ENCODE measurements at regions not wholly inside any gene's neighbourhood (a gene's known extent, or its start where the extent isn't known, plus 50 kb on each side); places are given as distances from the start of the nearest gene placed in this dataset.

DNA sequence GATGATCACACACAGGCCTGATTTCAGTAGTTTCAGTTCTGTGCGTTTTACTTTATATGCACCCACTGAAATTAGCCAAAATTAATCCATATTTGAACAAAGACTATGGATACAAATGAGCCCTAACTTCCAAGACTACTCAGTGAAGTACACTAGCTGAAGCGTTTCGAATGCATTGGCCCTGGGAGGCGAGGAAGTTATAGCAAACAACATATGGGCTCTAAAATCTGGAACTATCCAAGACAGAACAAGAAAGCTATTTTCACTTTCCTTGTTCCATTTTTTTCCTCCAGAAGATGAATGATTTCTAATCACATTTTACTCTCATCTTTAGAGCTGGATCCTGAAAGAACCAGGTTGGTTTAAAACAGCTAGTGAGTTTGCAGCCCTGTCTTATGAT lies 399.4 kb upstream of the HNRNPA3 start:
- no peak for DNase-seq (ENCODE audit: low read depth)

- no peak for DNase-seq (ENCODE audit: low read depth)
Measured at GRCh38 chr2:176813621-176814049, 399.0 kb upstream of the HNRNPA3 start.

DNA sequence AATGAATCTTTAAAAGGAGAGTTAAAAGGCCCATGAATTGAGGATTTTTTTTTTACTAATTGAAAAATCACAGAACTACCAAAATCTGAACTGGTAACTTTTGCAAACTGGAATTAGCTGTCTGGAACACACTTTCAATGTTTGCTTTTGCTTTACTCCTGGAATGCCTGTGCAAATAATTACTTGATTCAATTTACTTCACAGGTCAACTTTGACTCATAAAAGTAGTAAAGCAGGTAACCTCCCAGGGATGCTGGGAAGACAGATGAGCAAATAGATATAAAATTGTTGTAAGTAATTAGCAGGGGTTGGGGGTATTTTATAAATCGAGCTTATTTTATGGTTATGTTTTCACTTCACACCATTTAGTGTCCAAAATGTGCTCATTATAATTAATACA lies 398.3 kb upstream of the HNRNPA3 start:
- no peak for DNase-seq (ENCODE audit: low read depth)

DNA sequence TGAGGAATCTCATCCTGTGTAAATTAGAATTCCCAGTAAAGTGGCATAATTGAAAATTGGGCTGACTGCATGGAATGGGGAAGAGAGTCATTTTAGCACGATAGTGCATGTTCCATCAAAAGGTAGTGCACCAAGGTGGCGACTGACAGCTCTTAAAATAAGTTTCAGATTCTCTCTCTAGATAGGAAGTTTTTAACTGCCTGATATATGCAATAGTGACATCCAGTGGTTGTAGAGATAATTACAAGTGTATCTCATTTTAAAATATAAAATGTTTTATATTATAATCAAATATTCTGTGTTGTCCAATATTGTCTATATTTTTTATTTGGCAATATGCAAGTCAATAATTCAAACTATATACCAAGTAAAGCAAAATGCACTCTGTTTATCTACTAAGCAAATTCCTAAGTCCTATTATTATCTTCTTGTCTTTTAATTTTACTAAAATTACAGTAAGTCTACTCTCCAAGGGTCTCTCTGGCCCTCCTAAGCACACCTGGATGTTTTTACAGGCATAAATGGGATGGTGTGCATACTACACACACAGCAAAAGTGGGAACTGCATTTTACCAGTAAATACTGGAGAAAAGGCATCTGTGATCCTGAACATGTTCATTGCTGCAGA lies 397.7 kb upstream of the HNRNPA3 start:
- DNase-seq (ENCODE audit: low read depth): peak; percentile 18

DNA sequence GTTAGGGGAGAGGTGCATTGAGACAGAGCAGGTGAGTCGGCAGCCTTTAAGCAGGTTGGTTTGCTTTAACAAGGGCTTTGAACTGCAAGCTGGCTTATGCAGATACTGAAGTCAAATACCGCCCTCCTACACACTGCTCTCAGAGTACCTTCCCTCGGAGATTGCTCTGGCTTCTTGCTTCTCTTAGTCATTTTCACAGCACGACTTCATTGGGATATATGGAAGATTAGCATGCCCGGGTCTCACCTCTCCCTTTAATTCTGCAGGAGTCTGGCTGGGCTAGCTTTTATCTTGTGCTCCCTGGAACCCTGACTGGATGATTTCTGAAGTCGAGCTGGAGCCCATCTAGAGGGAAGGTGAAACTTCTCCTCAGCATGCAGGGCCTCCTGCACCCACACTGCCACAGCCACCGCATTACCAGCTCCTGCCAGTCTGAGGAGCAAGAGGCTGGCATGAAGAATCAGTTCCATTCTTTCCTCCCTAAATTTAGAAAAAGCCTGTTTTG lies 395.5 kb upstream of the HNRNPA3 start:
- no peak for DNase-seq (ENCODE audit: low read depth)

- DNase-seq (ENCODE audit: low read depth): no peak
Measured at GRCh38 chr2:176818076-176818475, 394.5 kb upstream of the HNRNPA3 start.

DNA sequence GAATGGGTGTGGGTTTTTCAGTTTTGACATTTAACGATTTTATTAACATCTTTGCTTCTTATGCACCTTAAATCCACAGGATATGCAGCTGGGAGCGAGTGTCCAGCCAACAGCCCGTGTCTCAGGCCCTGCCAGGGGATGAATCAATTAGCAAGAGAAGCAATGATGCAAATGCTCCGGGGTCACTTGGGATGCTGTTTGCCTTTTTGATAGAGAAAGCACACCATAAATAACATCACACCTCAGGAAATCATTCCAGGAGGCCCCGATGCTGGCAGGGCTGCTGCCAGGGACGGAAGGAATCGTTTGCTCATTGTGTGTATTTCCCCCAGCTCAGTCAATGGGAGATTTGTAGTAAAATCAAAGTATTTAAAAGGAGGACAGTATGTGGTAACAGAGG lies 394.0 kb upstream of the HNRNPA3 start:
- DNase-seq (ENCODE audit: low read depth): no peak

- no peak for DNase-seq (ENCODE audit: low read depth)
Measured at GRCh38 chr2:176819306-176819705, 393.3 kb upstream of the HNRNPA3 start.

DNA sequence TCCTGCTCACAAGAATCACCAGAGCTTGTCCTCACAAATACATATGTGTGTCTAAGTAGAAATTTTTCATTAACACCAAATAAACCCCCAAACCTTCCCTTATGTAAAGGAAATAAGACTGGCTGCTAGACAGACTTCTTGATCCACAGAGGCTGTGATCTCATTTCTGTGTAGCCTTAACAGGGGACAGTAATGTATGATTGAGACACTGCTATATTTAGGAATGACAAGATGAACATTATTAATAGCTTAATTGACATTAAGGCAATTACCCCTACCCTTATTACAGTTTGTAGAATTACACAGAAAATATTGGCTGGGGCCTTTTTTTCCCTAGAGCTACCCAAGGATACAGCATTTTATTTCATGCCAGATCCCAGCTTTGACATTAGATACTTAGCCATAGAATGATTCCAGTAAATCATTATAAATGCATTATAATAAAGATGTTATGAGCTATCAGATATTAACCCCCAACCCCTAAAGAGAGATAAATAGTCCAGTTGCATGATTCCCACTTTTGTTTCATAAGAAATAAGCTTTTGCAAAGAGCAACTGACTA lies 392.1 kb upstream of the HNRNPA3 start:
- DNase-seq (ENCODE audit: low read depth): no peak

- no peak for DNase-seq (ENCODE audit: low read depth)
Measured at GRCh38 chr2:176821350-176821749, 391.2 kb upstream of the HNRNPA3 start.

DNA sequence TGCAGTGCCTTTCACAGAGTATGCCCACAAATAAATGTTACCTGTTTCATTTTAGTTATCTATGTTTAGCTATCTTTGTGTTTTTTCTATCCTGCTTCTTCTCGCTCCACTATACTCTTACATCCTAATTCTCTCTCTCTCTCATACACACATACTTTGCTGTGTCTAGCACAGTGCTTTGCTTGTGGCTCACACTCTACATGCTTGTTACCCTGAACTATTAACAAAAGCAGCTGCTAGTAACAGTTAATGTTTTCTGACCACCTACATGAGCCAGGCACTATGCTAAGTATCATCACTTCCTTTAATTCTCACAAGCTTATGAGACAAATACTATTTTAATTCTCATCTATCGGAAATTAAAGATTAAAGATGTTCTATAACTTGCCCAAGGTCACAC lies 390.5 kb upstream of the HNRNPA3 start:
- no peak for DNase-seq (ENCODE audit: low read depth)

- DNase-seq (ENCODE audit: low read depth): no peak
Measured at GRCh38 chr2:176826356-176826755, 386.2 kb upstream of the HNRNPA3 start.

GRCh38 chr2:176826984-176827668 lies 385.5 kb upstream of the HNRNPA3 start:
- DNase-seq (ENCODE audit: low read depth): no peak

DNA sequence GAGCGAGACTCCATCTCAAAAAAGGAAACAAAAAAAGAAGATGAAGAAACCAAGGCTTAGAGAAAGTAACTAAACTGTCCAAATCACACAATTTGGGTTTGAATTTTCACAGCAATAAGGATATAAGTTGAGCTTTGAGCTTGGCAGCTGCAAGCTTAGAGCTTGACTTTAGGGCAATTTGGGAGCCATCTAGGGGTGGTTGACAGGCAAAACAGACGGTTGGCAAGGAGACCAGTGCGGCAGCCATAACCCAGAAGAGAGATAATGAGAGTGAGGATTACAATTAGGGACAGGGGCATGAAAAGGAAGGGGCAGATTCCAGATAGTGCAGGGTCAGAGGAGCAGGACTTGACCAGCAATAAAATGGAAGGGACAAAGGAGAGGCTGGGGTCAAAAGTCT lies 382.2 kb upstream of the HNRNPA3 start:
- no peak for DNase-seq (ENCODE audit: low read depth)

GRCh38 chr2:176832086-176832485 lies 380.5 kb upstream of the HNRNPA3 start:
- no peak for DNase-seq (ENCODE audit: low read depth)

DNA sequence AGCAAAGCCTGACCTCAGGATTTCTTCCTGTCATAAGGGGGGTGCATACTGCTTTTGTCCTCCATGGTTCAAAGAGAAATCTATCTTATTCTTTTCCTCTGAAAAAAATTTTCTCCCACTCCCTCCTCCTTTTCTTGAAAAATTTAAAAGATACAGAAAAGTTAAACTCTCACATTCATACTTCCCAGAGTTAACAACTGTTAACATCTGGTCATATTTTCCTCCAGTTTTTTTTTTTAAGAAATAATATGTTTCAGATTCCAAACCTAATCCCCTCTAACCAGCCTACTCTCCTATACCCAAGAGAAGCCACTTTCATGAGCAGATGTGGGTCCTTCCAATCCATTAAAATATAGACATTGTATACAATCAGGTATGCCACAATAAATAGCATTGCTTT lies 378.9 kb upstream of the HNRNPA3 start:
- DNase-seq (ENCODE audit: low read depth): no peak

GRCh38 chr2:176834226-176834625 lies 378.4 kb upstream of the HNRNPA3 start:
- DNase-seq (ENCODE audit: low read depth): no peak

GRCh38 chr2:176843208-176843607 lies 369.4 kb upstream of the HNRNPA3 start:
- no peak for DNase-seq (ENCODE audit: low read depth)

DNA sequence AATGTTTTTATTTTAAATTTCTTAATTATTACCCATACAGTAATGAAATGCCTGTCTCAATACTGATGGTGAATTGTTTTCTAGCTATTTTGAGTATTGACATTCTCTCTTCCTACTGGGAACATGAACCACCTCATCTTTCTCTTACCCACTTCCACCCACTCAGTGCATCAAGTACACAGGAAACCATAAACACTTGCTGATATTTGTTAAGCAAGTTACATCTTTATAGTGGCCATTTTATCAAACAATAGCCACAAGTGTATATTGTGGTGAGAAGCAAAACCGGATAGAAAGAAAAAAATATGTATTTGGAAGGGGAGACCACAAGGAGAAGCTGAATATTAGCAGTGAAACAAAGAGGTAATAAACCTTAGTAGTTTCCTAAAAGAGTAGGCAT lies 368.1 kb upstream of the HNRNPA3 start:
- DNase-seq (ENCODE audit: low read depth): no peak

DNA sequence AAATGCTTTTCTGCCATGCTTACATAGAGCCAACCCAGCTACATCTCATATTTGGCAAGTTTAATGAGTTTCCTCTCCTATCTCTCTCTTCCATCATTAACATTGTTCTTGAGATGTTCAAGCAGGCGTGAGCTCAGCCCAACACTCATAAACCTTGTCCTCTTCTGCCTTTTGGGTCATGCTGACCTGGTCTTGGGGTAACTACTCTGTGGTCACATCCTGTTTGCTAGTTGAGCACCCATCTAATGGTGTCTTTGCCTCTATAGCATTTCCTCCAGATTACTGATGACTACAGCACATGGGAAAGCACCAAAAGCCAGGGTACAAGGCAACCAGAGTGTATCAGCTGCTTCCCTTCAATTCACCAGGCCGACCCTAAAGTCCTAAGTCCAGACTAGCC lies 366.9 kb upstream of the HNRNPA3 start:
- no peak for DNase-seq (ENCODE audit: low read depth)

DNA sequence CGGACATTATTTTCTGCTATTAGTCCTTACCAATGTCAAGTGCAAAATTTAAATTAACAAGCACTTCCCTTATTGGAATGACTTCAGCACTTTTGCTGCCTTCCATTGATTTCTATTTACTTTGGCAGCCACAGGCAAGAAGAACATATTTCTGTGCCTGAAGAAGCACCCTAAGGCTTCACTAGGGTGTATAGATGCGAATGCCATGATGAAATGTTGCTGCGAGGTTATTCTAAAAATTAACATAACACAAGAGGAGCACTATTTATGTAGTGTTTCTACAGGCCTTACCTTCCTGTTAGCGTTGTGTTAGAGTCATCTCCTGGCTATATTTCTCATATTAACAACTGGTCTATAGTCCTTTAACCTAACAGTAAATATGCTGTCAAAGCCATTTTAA lies 365.0 kb upstream of the HNRNPA3 start:
- DNase-seq (ENCODE audit: low read depth): no peak

DNA sequence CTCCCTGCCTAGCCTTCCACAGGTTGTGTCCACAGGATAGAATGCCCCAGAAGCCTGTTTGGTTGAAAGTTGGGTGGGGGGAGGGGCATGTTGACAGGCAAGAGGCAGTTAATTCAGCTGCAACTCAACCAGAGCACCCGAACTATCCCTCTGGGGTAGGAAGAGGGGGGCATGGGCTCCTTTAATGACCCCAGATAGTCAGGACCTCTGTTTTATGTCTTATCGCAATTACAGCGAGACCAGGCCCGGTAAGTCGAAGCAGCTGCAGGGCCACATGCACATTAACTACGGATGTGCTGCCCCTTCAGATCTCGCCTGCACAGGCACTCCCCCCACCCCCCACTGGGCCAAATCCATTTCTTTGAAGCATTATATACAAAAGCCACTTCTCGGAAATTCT lies 363.8 kb upstream of the HNRNPA3 start:
- no peak for DNase-seq (ENCODE audit: low read depth)

DNA sequence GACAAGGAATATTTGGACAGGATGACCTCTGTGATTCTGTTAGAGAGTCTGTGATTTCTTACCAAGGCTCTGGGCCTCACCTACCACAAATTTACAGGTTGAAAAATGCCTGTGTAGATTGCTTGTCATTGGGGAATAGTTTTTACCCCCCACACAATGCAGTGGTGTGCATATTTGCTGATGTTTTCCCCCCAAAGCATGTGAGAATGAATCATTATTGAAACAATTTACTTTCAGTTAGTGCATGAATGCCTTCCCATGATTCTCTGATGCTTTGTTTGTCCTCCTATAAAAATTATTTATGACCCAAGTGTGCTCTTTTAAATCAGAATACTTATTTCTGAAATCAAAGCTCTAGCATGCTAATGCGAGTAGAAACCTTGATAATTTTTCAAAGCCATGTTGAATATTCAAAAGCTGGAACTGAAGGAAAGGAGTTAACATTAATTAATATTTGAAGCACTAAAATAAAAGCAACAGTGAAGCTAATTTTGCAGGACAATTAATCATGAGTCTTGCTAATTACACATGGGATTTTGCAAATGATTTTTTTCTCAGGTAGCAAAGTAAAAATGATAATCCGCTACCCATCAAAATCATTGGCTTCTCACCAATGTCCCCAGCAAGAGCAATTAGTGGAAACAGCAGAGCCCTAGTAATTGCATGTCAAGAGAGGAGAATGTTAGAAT lies 361.2 kb upstream of the HNRNPA3 start:
- peak; percentile 2 for DNase-seq (ENCODE audit: low read depth)

Data from HS-5 (cell line).